Upper lobe of right lung (tissue), 1 donor: ENCODE measurements at regions not wholly inside any gene's neighbourhood (a gene's known extent, or its start where the extent isn't known, plus 50 kb on each side); places are given as distances from the start of the nearest gene placed in this dataset.

Experiments used
- ATAC-seq: fragments of 200-7000 bp; cut with Tn5 transposase; one replicate; pipeline ENCODE4 v1.9.1; 2020; ENCODE audit warnings: mild to moderate bottlenecking, moderate library complexity
- DNase-seq: peaks from one replicate; pipeline ENCODE4 v3.0.0-alpha.2; 2020
- H3K27ac ChIP-seq: fragments of 200-600 bp; one replicate; pipeline ENCODE4 v1.8.0; 2022
- H3K27me3 ChIP-seq: fragments of 200-600 bp; one replicate; pipeline ENCODE4 v1.8.0; 2022; ENCODE audit warnings: mild to moderate bottlenecking
- H3K36me3 ChIP-seq: fragments of 200-600 bp; one replicate; pipeline ENCODE4 v1.8.0; 2022
- H3K4me1 ChIP-seq: fragments of 200-600 bp; one replicate; pipeline ENCODE4 v1.8.0; 2022
- H3K4me3 ChIP-seq: fragments of 200-600 bp; one replicate; pipeline ENCODE4 v1.8.0; 2022; ENCODE audit warnings: mild to moderate bottlenecking
- H3K9me3 ChIP-seq: fragments of 200-600 bp; one replicate; pipeline ENCODE4 v1.8.0; 2022
- CTCF ChIP-seq: fragments of 200-600 bp; IDR thresholded peaks from one replicate; pipeline ENCODE4 v1.8.0; 2022; ENCODE audit warnings: antibody characterized with exemption
- intact Hi-C: fragments of 100-400 bp; cut with DNase I; formaldehyde crosslinking; loops from one replicate; pipeline ENCODE4 v1.11.0; 2022
- donor health status: DM: no; HTN: yes; CAD: no; lungs with severe emphysema.

DNA sequence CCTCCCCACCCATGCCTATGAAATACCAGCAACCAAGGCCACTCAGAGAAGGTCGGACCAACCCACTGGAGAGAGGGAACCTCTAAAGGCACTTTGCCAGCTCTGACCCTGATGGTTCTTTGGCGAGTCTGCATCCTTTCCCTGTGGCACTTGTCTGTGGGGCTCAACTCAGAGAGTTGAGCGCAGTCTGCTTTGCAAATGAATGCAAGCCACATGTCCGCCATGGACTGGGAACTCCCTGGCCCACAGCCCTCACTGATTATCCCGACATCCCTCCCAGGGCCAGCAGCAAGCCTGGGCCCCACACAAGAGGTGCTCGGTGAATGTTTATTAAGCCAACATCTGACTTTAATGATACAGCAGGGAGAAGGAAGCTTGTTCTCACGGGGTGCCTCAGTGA is 55.5 kb upstream of the HES1 start:
- no peak overlapping the region for H3K4me3 ChIP-seq
- no peaks in the 10 kb centered on the region for H3K4me1 ChIP-seq
- intact Hi-C loops: no loop called here
- H3K9me3 ChIP-seq: no peaks in the 10 kb centered on the region
- H3K36me3 ChIP-seq: no peaks in the 10 kb centered on the region
- ATAC-seq (no peak), DNase-seq (no peak)
- H3K27me3 ChIP-seq: no peaks in the 10 kb centered on the region
- TF ChIP-seq CTCF: no peak
- no peak overlapping the region for H3K27ac ChIP-seq

GRCh38 chr3:194080913-194081800 is 54.8 kb upstream of the HES1 start:
- intact Hi-C loops: no loop called here

DNA sequence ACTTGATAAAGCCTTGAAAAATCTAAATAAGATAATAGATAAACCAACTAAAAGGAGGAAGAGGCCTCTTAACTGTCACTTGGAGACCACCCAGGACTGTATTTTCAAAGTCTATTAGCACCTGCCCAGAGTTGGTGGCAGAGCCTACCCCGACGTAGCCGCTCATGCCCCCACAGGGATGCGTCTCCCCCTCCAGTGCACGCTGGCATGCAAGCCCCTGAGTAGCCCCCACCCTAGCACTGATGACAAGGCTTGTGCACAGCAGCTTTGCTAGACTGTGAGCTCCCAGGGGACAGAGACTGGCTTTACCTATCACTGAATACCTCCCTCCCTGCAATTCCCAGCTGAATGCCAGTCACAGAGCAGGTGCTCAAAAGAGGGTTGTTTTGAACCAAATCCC is 54.1 kb upstream of the HES1 start:
- no peak for DNase-seq
- no peak overlapping the region for H3K27ac ChIP-seq

More at GRCh38 chr3:194080913-194081800, 54.8 kb upstream of the HES1 start:
- Histone ChIP-seq H3K27me3 (no peaks in the 10 kb centered on the region), H3K4me1 (no peaks in the 10 kb centered on the region), H3K27ac (no peak overlapping the region), H3K36me3 (no peaks in the 10 kb centered on the region), H3K9me3 (no peaks in the 10 kb centered on the region), H3K4me3 (no peak overlapping the region)
- no peak for TF ChIP-seq CTCF
- ATAC-seq (no peak), DNase-seq (no peak)

GRCh38 chr3:194082743-194083636 is 53.0 kb upstream of the HES1 start:
- DNase-seq: no peak
- no peaks in the 10 kb centered on the region for H3K9me3 ChIP-seq
- peak; percentile 30 for ATAC-seq
- H3K4me3 ChIP-seq: no peak overlapping the region
- H3K27me3 ChIP-seq: no peaks in the 10 kb centered on the region
- H3K36me3 ChIP-seq: no peaks in the 10 kb centered on the region
- TF ChIP-seq CTCF: no peak
- intact Hi-C loops: no loop called here
- H3K27ac ChIP-seq: no peak overlapping the region
- no peaks in the 10 kb centered on the region for H3K4me1 ChIP-seq

More for the DNA sequence above, 54.1 kb upstream of the HES1 start:
- H3K9me3 ChIP-seq: no peaks in the 10 kb centered on the region
- ATAC-seq: no peak
- no peak overlapping the region for H3K4me3 ChIP-seq
- TF ChIP-seq CTCF: no peak
- H3K27me3 ChIP-seq: no peaks in the 10 kb centered on the region
- H3K36me3 ChIP-seq: no peaks in the 10 kb centered on the region
- no peaks in the 10 kb centered on the region for H3K4me1 ChIP-seq
- intact Hi-C loops: no loop called here

DNA sequence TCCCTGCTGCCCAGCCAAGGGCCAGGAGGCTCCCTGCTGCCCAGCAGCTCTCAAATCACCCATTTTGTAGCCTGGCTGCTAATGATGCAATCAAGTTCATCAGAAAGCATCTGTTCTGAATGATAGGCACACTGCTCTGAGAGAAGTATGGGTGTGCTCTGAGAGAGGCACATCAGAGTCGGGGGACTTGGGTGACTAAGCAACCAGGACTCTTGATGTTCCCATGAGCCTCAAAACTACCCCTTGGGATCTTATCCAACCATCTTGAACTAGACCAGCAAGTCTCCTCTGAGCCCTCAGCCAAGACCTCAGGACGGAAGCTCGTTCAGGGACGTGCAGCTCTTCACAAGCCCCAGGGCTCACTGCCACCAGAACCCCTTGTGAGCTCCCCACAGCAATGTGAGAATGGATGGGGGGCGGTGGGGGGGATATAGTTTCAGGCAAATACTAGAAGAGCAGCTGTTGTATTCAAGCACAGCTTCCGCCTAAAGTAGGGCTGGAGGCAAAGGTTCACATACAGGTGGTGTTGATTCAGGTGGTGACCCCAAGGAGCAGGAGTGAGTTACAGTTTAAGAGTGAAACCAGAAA is 52.2 kb upstream of the HES1 start:
- no peak for TF ChIP-seq CTCF
- DNase-seq (no peak), ATAC-seq (no peak)
- intact Hi-C loops: no loop called here
- H3K27me3 ChIP-seq: no peaks in the 10 kb centered on the region
- no peak overlapping the region for H3K4me3 ChIP-seq
- no peaks in the 10 kb centered on the region for H3K36me3 ChIP-seq
- H3K4me1 ChIP-seq: no peaks in the 10 kb centered on the region
- no peaks in the 10 kb centered on the region for H3K9me3 ChIP-seq
- H3K27ac ChIP-seq: no peak overlapping the region
